GM11168 (cell line): ENCODE measurements at regions not wholly inside any gene's neighbourhood (a gene's known extent, or its start where the extent isn't known, plus 50 kb on each side); places are given as distances from the start of the nearest gene placed in this dataset.
"Not testable (repeated sequence)": the region's sequence is repeated elsewhere in the genome, so short reads cannot be mapped to it uniquely, and the experiment has no call there.

Experiments
- in situ Hi-C: fragments of 300-500 bp; cut with MboI; formaldehyde crosslinking; loops from one replicate; pipeline ENCODE4 v1.12.0; 2022; ENCODE audit warnings: low sequenced_read_pairs; ENCODE audit not compliant: unreplicated experiment

DNA sequence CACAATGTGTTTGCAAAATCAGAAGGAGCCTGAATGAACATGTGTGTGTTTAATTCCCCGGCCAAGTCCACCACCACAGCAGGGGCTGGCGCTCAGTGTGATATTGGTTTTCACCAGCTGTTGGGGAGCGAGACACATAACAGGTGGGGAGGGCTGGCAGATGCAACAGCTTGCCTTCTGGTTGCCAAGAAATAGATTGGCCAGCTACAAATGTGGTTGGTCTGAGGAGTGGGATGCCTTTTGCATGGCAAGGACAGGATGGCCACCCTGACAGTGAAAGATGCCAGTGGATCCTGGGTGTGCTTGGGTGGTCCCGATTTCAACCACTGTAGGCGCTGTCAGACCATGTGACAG lies 292.5 kb upstream of the FZD8 start:
- in situ Hi-C loops = no loop called here

DNA sequence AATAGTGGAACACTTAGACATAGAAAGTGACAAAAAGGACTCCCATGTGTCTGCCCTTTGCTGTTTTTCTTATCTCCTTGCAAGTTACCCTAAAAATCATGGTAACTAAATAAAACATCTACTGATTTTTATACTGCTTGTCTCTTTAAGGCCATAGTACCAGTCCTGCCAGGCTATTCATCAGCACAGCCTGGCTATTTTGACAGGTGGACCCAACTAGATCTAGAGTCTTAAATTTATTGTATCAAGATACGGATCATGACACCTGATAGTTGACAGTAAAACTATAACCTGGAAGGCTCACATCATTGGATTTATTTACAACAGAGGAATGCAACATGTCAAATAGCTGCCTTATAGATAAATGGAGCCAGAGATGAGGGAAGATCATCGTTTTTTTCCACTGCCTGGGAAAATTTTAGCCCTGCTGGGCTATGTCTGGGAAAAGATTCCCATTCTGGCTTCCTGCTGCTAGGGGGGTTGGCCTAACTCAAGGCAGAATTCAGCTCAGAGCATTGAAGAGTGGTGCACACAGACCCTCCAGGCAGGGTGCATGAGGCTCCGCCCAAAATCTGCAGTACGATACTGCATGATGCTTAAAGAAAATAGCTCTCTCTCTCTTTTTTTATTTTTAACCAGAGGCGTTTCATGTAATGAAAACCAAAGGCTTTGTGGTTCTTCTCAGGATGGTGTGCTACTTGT lies 292.0 kb upstream of the FZD8 start:
- in situ Hi-C loops = no loop called here

DNA sequence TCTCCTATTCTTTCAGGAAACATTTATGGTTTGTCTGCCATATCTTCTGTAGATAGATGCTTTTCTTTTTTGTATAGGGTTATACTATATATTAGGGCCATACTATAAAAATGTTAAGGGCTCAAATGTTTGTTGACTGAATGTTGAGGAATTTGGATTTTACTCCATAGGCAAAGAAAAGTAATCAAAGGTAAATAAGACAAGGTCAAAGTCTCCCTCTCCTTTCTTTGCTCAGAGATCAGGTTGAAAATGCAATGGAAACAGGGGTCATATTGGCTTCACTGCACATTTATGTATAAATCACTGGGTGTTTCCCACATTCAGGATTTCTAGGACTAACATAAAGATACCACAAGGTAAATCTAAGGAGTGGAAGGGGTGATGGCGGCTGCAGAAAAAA lies 291.4 kb upstream of the FZD8 start:
- in situ Hi-C loops = no loop called here

DNA sequence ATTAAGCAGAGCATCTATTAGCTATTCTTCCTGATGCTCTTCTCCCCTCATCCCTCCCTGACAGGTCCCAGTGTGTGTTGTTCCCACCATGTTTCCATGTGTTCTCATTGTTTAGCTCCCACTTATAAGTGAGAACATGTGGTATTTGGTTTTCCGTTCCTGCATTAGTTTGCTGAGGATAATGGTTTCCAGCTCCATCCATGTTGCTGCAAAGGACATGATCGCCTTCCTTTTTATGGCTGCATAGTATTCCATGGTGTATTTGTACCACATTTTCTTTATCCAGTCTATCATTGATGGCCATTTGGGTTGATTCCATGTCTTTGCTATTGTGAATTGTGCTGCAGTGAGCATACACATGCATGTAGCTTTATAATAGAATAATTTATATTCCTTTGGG lies 287.9 kb upstream of the FZD8 start:
- in situ Hi-C loops = not testable (repeated sequence)

DNA sequence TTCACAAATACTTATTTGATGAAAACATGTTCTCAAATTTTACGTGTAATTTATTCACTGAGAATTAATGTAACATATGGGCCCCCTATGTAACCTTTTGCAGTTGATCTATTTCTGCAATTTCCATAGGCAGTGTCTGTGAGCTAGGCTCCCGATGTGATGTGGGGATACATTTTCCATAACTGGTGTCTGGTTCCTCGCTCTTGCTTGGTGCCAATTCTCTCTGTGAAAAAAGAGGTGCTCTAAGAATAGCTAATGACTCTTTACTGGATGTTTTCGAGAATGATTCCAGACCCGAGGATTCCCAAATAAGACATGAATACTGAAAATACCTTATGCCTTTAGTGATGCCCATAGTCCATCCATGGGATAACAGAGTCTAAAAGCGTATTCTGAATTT lies 286.7 kb upstream of the FZD8 start:
- in situ Hi-C loops = no loop called here

DNA sequence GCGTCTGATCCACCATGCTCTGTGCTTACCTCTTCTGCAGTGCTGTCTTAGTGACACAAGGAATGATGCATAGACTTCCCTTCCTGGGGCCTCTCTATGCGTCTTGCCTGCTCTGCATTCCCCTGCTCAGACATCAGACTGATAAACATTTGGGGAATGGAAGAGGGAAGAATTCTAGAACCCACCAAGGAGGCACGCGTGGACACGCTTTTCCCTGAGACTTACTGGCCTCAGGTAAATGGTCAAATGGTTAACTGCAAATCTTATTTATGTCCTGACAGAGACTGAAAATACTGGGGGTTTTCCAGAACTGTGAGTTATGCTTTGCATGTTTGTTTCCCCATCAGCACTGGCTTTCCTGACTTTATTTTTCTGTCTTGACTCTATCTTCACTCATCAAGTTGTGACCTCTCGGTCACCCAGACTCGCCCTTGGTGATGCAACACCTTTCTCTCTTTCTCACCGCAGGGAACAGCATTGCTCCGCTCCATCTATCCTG lies 285.9 kb upstream of the FZD8 start:
- in situ Hi-C loops = no loop called here

DNA sequence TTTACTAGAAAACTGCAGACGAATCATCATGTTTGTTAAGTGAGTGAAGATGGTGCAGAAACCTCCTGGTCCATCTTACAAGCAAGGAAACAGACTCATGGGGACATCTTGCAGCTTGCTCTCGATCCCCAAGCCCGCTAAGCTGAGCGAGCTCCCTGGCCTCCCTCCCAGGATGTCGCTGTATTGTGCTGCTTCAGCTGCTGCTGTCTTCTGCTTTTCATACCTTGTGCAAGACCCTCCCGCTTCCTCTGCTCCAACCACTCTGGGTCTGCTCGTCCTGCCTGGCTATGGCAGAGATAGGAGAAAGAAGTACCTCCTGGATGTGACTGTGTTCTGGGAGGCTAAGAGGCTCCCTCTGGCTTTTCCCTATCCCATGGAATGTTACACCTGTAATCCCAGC lies 285.2 kb upstream of the FZD8 start:
- in situ Hi-C loops = no loop called here

DNA sequence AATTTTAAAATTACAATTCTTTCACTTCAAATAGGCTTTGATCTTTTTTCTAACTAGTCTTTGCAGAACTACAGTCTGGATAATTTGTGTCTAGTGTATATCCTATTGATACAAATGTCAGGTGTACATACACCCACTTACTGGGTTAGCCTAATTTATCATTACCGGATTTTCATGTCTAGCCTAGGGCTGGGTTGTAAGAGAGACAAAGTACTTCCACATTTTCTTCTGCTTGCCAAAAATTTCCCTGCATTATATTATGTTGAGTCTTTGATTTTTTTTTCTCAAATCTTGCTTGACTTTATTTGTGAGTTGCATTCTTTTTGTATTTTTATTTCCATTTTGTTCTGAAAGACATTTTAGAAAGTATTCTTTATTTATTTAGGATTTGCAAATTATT lies 284.8 kb upstream of the FZD8 start:
- in situ Hi-C loops = no loop called here

DNA sequence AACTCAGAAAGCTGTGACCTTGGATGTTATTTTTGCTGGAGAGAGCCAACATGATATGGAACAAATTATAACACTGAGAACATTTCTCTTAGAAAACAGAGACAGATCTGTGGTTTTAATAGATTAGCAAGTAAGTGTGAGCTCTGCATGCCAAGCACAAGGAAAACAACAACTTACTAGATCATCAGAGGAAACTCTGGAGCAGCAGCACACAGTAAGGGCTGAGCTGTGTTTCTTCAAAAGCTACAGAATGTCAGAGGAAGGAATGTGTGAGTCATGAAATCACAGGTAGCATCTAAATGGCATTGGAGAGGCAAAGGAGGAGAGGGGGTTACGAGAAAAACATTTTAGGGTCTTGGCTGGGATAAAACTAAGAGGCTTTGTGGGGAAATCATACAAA lies 283.4 kb upstream of the FZD8 start:
- in situ Hi-C loops = no loop called here

DNA sequence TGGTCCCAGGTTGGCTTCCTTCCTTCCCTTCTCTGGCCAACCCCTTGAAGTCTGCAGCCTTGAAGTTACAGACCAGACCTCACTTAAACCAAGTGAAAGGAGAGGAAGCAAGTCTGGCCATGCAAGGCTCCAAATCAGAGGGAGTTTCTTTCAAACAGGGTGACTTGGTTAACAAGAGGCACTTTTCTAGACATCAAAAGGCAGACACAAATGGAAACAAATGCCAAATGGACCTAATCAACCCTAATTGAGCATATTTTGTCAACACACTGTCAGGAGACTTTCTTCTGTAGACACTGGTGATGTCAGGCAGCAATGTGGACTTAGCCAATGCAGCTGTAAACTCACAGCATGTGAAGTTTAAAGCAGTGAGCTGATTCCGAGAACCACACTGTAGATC lies 282.7 kb upstream of the FZD8 start:
- in situ Hi-C loops = no loop called here

DNA sequence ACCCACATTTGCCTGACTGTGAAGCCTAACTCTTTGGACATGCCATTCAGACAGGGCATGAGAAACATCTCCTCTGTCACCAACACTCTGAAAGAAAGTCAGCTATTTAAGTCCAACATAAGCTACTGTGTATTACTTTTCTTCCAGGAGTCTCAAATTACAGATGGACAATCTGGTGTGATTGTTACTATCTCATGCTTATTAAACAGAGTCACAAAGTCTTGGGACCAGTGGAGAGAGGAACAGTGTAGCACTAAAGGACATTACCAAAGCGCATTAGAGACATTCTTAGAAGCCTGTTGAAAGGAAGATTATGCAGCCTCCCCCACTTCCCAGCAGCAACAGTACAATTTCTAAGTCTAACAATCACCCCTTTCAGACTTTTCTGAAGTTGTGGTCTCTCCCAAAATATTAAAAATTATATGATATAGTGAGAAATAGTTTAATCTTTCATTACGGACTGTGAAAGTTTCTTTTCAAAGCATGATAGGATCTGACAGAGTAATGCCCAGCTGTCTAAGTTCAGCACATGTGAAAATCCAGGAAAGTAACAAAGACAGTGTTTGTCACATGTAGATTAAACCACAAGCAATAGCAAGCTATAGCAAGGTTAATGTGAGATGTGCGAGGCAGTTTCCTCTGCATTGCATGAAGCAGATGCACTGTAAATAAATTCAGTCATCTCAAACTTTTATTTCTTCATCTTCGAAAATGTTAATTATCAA lies 280.9 kb upstream of the FZD8 start:
- in situ Hi-C loops = no loop called here

DNA sequence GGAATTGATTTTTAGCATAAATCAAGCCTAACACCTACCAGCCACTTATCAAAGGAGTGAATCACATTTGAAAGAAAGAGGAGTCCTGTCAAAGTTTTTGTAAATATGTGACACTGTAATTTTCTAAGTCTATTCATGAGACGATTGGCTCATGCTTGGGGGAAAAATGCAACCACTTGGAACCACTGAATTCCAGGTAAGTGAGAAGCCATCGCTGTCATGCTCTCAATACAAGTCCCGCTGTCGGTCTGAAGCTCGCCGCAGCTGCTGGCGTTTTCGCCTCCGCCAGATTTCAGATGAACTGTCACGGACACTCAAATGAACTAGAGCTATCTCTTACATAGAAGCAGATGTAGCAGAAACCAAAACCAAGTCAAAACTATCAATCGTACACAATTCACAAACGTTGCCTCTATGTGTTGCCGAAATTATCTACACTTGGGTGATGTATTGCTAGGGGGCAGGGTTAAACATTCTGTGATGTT lies 279.8 kb upstream of the FZD8 start:
- in situ Hi-C loops = no loop called here

DNA sequence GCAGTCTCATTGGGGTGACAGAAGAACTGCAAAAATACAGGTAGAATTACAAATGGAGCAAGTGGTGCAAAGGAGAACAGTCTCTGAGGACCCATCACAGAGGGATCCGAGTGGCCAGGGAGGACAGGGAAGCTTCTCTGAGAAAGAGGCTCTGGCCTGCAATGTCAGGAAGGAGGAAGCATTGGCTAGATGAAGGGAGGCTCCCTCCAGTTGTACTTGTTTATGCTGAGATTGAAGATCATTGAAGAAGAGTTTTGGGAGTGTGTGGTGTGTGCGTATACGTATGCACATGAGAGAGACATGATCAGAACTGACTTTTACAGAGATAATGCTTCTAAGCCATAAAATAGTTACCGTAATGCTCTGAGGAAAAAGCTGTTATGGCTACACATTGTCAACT lies 274.7 kb upstream of the FZD8 start:
- in situ Hi-C loops = no loop called here

DNA sequence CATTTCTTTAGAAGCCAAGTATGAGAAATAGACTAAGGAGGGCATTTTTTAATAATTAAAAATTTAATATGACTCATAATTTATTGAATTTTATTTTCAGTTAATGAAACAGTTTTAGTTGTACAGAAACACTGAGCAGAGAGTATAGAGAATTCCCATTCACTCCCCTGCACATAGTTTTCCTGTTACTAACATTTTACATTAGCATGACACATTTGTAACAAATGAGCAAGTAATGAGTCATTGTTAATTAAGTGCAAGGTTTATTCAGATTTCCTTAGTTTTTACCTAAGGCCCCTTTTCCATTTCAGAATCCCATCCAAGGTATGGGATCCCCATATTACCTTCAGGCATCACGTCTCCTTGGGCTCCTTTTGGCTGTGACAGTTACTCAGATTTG lies 271.5 kb upstream of the FZD8 start:
- in situ Hi-C loops = no loop called here

DNA sequence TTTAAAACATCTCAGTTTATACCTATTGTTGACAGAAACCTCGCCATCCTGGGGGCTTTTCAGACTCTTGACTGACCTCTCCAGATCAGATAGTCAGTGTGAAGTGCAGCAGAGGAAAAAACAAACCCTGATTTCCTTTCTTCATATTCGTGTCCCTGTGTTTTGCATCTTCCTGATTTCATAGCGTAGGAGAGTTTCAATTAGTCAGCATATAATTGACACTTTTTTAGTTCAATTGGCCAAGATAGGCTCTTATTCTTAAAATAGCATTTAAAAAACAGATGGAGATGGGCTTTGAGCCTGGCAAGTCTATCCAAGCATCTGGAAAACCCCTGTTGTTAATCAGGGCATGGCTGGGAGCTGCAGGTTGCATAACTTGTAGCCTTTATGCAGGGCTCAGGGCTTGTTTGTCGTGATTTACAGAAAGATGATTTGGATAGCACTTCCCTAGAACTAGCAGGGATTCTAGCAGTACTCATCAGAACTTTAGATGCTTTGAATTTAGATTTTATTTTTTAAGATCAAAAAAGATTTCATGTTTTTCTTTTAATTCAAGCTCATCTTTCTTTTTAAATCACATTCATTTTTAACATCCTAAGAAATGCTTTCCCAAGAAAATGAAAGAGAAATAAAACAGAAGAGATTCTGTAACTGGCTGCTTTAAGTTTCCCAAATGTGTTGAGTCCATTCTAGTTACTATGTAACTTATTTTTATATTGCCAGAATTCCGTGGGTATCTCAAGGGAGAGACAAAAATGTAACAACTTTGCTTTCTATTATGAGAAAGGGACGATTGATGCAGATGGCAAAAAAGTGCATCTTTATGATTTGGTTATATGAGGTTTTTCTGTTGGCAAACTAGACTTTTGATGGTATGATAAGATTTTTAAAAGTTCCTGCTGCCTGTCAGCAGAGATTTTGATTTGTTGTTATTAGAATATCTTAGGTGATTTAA lies 270.8 kb upstream of the FZD8 start:
- in situ Hi-C loops = no loop called here

DNA sequence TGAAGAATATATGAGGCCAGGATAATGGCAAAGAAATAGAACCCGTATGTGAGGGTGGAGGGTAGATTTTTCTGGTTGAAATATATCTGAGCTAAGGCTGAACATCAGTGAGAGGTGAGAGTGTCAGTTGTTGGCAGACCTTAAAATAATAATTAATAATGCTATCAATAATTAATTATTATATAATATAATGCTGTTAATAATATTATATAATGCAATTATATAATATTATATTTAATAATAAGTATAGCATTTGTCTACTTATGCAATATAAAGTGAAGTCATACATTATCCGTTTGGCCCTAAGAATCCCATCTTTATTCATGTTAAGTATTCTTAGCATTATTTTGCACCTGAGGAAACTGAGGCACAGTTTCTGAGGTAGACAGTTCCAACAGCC lies 269.9 kb upstream of the FZD8 start:
- in situ Hi-C loops = no loop called here

DNA sequence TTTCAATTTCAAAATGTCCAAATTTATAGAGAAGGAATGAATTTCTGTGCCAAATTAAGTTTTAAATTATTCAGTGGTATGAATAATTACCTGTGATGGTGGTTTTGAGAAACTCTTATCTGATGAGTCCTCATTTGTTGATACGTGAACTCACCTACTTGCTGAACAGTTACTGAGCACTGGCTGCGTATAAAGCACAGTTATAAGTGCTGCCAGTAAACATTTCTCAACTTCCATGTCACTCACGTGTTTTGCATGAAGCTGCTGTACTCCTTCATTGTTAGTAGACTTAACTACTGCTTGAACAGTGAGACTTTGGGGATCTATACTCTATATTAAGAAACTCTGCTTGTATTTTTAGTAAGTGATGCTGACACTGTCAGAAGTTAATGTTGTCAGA lies 269.1 kb upstream of the FZD8 start:
- in situ Hi-C loops = no loop called here

DNA sequence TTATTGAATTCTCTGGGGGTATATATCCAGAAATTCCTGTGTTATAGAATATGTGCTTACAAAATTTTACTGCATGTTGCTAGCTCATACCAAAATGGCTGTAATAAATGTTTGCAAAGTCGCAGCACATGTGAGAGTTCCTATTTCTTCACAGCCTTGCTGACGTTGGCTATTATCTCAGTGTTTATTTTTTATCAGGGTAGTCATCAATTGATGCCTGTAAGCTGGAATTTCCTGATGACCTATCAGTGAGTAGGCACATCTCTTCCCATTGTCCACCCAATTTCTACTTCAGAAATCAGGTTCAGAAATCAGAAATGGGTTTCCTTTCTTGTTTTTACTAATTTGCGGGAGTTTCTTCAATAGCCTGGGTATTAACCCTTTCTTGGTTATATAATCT lies 268.1 kb upstream of the FZD8 start:
- in situ Hi-C loops = no loop called here

DNA sequence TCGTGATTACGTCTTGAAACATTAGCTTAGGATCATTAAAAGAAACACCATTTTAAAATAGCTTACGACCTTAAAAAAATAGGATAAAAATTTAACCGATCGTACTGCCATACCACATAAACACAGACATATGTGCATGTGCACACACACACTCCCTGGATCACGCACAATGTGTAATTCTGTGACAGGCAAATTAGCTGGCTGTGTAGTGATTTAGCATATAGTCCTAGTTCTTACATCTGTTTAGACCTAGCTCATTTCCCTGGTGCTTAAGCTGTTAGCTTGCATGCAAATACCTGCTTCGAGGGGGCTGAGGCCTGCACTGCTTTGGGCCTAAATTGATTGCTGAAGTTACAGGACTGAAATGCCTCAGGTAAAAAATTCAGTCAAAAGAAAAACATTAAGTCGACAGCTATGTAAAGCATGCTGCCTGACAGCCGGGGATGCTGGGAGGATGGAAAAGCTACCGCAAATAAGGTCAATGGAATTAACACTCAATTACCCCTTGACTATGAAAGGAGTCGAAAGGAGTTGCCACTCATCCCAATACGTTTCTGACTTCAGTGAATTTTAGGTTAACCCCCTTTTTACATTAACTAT lies 267.1 kb upstream of the FZD8 start:
- in situ Hi-C loops = no loop called here

DNA sequence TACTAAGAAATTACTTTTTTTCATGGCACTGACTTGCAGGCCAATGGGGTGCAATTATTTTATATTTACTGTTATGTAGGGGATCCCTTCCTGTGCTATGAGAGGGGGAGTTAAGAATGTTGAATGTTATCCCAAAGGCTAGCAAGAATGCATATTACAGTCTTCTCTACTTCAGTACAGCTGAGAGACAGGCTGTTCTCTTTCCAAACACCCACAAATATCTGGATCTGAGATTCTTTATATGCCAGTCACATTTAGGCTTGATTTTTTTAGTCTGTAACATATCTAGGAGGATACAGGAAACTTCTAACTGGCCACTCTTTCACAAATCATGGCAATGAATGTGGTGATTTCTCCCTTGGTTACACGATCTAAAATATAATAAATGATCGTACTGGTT lies 266.4 kb upstream of the FZD8 start:
- in situ Hi-C loops = no loop called here
